HG03442 (cell line): ENCODE measurements at regions not wholly inside any gene's neighbourhood (a gene's known extent, or its start where the extent isn't known, plus 50 kb on each side); places are given as distances from the start of the nearest gene placed in this dataset.

Source experiments
- ATAC-seq: cut with Tn5 transposase; IDR thresholded peaks from one replicate; pipeline ENCODE4 v1.9.1; 2021; ENCODE audit warnings: mild to moderate bottlenecking, moderate library complexity; ENCODE audit not compliant: unreplicated experiment

GRCh38 chr11:45036010-45036409 lies 85.3 kb upstream of the TP53I11 start:
- ATAC-seq: no peak

- no peak for ATAC-seq
These were observed 86.0 kb upstream of the TP53I11 start for GRCh38 chr11:45036733-45037132.

- no peak for ATAC-seq
These were observed 86.8 kb upstream of the TP53I11 start for GRCh38 chr11:45037434-45038005.

- no peak for ATAC-seq
These were observed 88.2 kb upstream of the TP53I11 start for GRCh38 chr11:45038923-45039322.

- no peak for ATAC-seq
These were observed 90.9 kb upstream of the TP53I11 start for GRCh38 chr11:45041596-45041995.

GRCh38 chr11:45042560-45042959 lies 91.9 kb upstream of the TP53I11 start:
- no peak for ATAC-seq

GRCh38 chr11:45043755-45044475 lies 93.2 kb upstream of the TP53I11 start:
- no peak for ATAC-seq

- ATAC-seq: no peak
These were observed 95.2 kb upstream of the TP53I11 start for GRCh38 chr11:45045683-45046471.

GRCh38 chr11:45048313-45048841 lies 97.7 kb upstream of the TP53I11 start:
- ATAC-seq: no peak

- no peak for ATAC-seq
These were observed 97.4 kb upstream of the PRDM11 start for GRCh38 chr11:45048870-45049691.

- ATAC-seq: no peak
These were observed 96.3 kb upstream of the PRDM11 start for GRCh38 chr11:45050111-45050510.

- ATAC-seq: no peak
These were observed 94.8 kb upstream of the PRDM11 start for GRCh38 chr11:45051621-45052020.

GRCh38 chr11:45052361-45052760 lies 94.1 kb upstream of the PRDM11 start:
- ATAC-seq: no peak

GRCh38 chr11:45053736-45054446 lies 92.5 kb upstream of the PRDM11 start:
- no peak for ATAC-seq

- ATAC-seq: no peak
These were observed 91.5 kb upstream of the PRDM11 start for GRCh38 chr11:45054956-45055355.

GRCh38 chr11:45056529-45056928 lies 89.9 kb upstream of the PRDM11 start:
- ATAC-seq: no peak

- ATAC-seq: no peak
These were observed 88.3 kb upstream of the PRDM11 start for GRCh38 chr11:45057938-45058646.

- ATAC-seq: no peak
These were observed 87.8 kb upstream of the PRDM11 start for GRCh38 chr11:45058647-45058950.

- ATAC-seq: no peak
These were observed 85.7 kb upstream of the PRDM11 start for GRCh38 chr11:45060707-45061106.

GRCh38 chr11:45061641-45062040 lies 84.8 kb upstream of the PRDM11 start:
- ATAC-seq: no peak
